ENCODE measurements at regions not wholly inside any gene's neighbourhood (a gene's known extent, or its start where the extent isn't known, plus 50 kb on each side); places are given as distances from the start of the nearest gene placed in this dataset.

DNA sequence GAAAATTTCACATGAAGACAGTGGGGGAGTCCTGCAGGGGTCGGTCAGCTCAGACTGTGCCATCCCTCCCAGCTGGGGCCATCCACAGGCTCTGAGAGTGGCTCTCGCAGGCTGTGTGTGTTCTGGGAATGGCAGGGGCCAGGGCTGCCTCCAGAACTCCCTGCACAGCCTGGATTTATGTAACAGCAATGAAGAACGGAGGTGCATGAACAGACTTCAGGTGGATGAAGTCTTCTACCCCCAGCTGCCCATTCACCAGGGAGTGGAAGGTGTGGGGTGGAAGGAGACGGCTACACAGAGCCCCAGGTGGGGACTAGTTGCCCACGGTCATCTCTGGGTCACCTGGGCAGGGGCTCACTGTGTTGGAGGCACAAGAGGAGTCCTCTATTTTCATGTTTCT is 56.1 kb upstream of the HDAC4 start:
- TF ChIP-seq, protein P1, sequence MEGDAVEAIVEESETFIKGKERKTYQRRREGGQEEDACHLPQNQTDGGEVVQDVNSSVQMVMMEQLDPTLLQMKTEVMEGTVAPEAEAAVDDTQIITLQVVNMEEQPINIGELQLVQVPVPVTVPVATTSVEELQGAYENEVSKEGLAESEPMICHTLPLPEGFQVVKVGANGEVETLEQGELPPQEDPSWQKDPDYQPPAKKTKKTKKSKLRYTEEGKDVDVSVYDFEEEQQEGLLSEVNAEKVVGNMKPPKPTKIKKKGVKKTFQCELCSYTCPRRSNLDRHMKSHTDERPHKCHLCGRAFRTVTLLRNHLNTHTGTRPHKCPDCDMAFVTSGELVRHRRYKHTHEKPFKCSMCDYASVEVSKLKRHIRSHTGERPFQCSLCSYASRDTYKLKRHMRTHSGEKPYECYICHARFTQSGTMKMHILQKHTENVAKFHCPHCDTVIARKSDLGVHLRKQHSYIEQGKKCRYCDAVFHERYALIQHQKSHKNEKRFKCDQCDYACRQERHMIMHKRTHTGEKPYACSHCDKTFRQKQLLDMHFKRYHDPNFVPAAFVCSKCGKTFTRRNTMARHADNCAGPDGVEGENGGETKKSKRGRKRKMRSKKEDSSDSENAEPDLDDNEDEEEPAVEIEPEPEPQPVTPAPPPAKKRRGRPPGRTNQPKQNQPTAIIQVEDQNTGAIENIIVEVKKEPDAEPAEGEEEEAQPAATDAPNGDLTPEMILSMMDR (IDR thresholded peaks at IDR 0.05; ENCODE audit: extremely low read depth in 1 of 2, insufficient read depth in 1 of 2, low read depth in 1 of 2, low read length in 2 of 2), result no peak
- TF ChIP-seq MAX (IDR thresholded peaks at IDR 0.05; ENCODE audit: insufficient read depth, insufficient read length) (no peak), POLR2A (IDR thresholded peaks at IDR 0.05; ENCODE audit: low read depth, low read length) (no peak), EZH2 (IDR thresholded peaks at IDR 0.05; ENCODE audit: borderline replicate concordance, low read depth, low read length, severe bottlenecking) (no peak), POLR2AphosphoS5 (IDR thresholded peaks at IDR 0.05; ENCODE audit: insufficient read depth, low read depth, low read length) (no peak), MYC (IDR thresholded peaks at IDR 0.05; ENCODE audit: low read depth, low read length) (no peak), JUN (IDR thresholded peaks at IDR 0.05; ENCODE audit: borderline replicate concordance, insufficient read depth, insufficient read length, low read depth) (no peak)
